Esophagus squamous epithelium (tissue), 4 donors: ENCODE measurements at regions not wholly inside any gene's neighbourhood (a gene's known extent, or its start where the extent isn't known, plus 50 kb on each side); places are given as distances from the start of the nearest gene placed in this dataset.

Source experiments
- CTCF ChIP-seq, 6 experiments: fragments of 450-650 bp in 4 of 6; fragments of 200-600 bp in 2 of 6; sonication (generic) in 2 of 6; IDR thresholded peaks; one replicate each; pipeline ENCODE4 v1.5.1; 2016 to 2019; ENCODE audit warnings: antibody characterized with exemption in 6 of 6, mild to moderate bottlenecking in 4 of 6, moderate library complexity in 4 of 6
- POLR2A ChIP-seq, 4 donors: fragments of 450-650 bp; IDR thresholded peaks; one replicate each; pipeline ENCODE4 v1.6.1; 2017; ENCODE audit warnings: antibody characterized with exemption in 4 of 4, mild to moderate bottlenecking in 4 of 4, moderate library complexity in 3 of 4

DNA sequence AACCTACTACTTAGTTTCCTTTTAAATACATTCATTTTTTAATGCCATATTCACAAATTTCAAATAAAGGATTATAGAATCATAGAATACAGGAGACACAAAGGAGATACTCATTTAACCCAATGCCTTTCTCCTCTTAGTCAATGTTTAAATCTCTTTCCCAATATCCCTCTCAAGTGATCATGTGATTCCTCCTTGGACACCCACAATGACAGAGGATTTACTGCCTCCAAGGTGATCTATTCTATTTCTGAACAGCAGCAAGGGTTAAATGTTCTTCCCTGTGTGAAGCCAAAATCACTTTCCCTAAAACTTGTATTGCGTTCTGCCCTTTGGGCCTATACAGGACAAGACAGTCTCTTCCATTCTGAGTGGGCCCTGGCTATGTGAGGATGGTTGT, 73.3 kb upstream of the PICALM start:
- TF ChIP-seq CTCF (IDR thresholded peaks at IDR 0.05), result no peak
- no peak for TF ChIP-seq POLR2A (IDR thresholded peaks at IDR 0.05)
